Activated effector memory CD4-positive, alpha-beta T cell treated with Interleukin-2 at 50 U/mL for 16 hours (primary cell): ENCODE measurements at regions not wholly inside any gene's neighbourhood (a gene's known extent, or its start where the extent isn't known, plus 50 kb on each side); places are given as distances from the start of the nearest gene placed in this dataset.

Experiments
- DNase-seq: peaks from one replicate; pipeline ENCODE4 v3.0.0-alpha.2; 2020

DNA sequence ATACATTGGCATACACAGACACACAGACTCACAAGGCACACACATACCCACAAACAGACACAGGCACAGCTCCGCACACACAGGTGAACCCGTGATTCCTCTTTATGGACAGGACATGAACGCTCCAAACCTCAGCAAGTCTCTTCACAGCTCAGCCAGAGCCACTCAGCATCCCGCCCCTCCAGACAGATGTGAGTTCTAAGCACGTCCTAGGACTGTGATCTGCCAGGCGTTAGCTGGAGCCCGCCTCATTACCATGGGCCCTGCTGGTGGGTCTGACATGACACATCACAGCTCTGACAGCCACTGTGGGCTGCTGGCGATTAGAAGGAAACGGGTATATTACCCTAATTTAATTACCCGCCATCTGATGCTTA, 176.7 kb upstream of the PPP2R2D start:
- DNase-seq = no peak

DNA sequence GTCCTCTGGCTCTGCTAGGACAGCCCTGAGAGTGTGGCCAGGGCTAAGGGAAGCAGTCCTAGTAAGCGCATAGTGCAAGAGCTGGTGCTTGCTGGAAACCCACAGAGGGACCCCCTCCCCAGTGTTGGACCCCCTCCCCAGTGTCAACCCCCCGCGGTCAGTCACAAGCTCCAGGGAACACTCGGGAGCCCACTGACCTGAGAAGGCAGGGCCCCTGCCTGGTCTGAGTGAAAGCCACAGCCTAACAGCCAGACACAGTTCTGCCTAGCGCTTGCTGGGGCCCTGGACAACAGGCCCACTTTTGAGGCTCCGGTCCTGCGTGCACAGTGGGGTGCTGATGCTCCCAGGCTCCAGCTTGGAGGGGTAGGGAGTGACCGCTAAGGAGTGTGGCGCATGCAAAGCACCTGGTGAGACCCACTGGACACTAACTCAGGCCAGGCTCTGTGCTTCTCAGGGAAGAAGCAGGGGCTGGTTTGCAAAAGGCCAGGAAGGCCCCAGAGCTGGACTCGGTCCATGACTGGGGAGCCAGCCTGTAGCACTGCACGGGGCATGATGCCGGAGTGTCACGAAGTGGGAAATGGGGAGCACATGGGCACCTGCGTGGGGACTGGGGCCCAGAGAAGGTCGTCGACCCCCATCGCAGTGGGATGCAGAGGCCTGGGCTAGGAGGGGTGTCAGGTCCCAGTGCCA, 175.8 kb upstream of the PPP2R2D start:
- DNase-seq = no peak

DNA sequence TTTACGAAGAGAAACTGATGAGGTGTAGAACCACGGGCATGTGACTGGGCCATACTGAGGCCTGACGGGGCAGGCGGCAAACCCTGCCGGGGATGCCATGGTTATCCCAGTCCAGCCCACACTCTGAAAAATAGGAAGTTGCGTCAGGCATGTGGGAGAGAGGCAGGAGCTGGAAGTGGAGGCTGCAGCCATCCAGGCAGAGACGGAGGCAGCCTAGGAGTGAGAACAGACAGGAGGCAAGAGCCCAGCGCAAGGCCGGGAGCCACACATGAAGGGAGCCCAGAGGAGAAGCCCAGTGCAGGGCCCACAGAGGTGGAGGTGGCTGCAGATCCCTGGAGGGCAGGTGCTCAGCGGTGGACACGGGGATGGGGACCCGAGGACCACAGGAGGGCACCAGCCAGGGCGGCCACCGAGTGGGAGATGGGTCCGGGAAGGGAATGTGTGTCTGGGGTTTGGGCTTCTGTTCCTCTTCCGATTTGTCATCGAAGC, 175.2 kb upstream of the PPP2R2D start:
- no peak for DNase-seq

DNA sequence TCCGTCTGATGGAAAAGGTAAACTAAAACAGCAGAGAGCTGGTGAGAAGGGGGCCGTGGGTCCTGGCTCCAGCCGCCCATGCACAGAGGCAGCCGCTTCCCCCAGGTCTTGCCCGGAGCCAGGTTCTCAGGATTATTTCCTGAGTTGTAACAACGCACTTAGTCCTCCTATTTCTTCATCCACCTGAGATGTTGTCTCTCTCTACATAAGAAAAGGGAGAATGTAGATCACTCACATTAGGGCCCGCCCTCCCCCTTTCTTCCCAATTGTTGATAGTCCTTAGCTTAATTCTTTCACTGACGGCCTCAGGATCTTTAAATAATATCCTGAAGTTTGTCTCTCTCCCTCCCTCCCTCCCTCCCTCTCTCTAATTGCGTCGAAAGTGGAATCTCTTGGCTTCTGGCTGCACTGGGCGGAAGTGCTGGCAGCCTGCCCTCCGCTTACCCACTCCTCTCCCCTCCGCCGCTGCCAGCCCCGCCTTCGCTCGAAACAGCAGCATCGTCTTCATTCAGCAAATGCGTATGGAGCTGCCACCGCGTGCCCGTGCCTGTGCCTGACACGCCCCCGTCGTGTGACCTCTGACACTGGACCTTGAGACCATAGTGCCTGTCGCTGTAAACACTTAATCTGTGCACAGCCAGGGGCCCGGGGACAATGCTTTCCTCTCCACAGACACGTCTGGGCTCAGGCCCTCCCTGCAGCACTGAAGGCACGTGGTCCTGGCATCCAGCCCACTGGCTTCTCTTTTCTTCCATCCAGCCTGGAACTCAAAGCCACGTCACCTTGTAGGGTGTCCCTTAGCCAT, 174.5 kb upstream of the PPP2R2D start:
- DNase-seq = no peak

DNA sequence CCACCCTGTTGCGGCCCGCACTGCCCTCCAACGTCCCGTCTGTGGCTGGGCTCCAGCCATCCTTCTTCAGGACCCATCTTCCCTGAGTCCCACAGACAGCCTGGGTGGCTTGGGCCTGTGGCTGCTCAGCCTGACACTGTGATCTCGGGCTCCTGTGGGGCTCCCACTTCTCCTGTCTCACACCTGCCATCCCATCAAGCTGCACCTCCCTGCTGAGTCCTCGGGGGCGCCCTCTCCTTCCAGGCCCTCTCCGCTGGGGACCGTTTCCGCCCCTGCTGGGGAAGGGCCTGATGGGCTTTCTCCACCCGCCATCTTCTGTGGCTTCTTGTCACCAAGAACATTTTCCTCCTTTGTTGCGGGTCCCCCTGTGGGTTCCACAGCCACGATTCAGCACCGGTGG, 173.8 kb upstream of the PPP2R2D start:
- DNase-seq = no peak

DNA sequence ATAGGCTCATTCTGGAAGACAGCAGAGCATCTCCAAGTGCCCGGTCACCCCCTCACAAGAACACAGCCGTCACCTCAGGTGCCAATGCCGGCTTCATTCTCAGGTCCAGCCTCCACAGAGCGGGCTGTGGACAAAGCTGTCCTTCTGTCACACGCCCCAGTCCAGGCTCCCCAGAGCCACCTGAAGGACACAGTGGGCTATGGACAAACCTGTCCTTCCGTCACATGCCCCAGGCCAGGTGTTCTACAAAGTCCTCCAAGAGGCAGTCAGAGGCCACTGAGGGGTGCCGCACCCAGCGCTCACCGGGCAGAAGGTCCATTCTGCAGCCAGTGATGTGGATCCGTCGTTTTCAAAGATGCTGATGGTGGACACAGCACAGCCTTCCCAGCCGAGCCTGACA, 173.2 kb upstream of the PPP2R2D start:
- DNase-seq = no peak

DNA sequence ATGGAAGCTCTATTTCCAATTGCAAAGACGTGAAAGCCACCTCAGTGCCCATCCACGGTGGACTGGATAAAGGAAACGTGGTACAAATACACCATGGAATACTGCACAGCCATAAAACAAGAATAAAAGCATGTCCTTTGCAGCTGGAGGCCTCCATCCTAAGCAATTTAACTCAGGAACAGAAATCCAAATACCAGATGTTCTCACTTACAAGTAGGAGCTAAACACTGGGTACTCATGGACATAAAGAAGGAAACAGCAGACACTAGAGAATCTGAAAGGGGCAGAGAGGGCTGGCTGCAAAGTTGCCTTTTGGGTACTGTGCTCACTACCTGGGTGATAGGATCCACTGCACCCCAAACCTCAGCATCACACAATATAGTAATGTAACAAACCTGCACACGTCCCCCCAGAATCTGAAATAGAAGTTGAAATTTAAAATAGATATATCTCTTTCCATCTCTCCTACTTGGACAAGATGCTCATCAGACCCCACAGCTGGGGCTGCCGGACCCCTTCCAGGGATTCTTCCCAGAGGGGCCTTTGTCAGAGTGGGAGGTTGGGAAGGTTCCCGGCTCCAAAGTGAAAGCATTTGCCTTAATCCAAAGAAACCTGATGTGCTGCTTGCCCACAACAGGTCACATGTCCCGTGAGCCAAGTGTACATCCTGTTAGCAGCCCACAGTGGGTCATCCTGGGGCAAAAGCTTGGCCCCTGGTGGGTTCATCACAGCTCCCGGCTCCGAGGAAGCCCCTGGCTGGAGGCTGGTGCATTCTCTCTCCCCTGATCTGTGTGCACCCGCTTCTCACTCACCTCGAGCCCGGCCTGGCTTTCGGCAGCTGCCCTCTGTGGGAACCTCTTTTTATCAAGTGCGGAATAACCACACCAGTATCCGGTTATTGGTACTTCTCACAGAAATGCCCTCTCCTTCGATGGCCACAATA, 172.3 kb upstream of the PPP2R2D start:
- no peak for DNase-seq

DNA sequence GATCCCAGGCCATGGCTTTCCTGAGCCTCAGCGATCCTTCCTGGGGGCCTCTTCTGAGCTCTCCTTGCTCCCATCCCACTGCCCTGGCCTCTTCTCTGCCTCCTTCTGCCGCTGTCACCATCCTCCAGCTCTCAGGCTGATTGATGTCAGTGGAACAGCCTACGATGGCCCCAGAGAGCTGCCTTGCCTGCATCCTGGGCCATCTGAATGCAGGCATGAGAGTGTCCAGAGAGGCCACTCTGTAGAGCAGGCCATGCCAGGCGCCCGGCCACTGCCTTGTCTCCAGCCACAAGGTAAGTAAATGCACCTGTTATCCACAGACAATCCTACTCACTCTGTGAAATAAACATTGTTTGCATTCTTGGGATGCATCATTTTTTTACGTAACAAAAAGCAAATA, 171.4 kb upstream of the PPP2R2D start:
- no peak for DNase-seq

DNA sequence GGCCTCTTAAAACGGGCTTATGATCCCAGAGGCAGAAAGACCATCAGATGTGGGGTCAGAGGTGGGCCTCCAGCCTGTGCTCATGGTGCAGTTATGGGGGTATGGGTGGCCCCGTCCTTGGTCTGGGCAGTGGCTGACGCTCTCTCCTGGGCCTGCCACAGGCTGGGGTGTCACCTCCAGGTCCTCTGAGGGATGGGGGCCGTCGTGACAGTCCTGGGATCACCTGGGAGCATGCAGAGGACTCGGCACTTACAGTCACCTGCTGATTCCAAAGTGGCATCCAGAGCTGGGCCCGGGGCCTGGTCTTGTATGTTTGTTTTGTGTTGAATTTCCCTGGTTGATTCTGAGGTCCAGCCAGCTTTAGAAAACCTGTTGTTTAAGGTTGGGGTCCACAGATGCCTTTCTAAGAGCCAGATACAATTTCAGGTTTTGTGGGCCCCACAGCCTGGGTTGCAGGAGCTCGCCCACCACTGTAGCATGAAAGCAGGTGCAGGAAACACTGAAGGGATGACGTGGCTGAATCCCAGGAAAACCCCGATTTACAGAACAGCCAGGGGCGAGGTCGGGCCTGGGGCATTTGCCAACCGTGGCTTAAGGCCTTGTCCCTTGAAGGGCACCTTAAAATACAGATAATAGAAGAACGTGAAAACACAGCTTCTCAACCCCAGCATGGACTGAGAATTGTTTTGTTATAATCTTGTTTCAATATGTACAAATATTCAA, 170.7 kb upstream of the PPP2R2D start:
- no peak for DNase-seq

DNA sequence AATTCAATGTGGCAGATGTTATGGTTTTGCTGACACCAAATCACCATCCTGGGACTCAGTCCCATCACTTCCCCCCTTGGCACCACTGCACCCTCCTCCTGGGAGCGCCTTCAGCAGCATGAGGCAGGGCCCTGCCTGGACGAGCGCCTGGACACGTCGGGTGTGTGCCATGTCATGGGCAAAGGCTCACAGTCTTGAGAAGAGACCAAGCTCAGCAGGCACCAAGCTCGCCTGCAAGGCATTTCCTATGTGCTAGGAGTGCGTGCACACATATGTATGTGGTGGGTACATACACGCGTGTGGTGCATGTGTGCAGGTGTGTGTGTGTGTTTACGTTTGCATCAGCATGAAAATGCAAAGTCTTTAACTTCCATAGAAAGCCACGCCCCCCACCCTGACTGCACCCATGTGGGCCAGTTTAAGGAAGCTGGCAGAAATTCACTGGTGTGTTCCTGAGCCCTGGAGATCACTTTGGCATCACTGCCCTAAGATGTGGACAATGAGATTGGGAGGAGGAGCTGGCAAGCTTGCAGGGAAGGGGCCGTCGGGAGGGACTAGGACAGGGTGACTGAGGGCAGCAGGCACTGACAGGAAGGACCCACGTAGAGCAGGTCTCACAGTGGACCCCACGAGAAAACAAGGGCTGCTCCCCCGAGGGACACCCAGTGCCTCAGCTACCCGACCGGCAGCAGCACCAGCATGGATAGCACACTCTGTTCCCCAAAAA, 169.9 kb upstream of the PPP2R2D start:
- no peak for DNase-seq

DNA sequence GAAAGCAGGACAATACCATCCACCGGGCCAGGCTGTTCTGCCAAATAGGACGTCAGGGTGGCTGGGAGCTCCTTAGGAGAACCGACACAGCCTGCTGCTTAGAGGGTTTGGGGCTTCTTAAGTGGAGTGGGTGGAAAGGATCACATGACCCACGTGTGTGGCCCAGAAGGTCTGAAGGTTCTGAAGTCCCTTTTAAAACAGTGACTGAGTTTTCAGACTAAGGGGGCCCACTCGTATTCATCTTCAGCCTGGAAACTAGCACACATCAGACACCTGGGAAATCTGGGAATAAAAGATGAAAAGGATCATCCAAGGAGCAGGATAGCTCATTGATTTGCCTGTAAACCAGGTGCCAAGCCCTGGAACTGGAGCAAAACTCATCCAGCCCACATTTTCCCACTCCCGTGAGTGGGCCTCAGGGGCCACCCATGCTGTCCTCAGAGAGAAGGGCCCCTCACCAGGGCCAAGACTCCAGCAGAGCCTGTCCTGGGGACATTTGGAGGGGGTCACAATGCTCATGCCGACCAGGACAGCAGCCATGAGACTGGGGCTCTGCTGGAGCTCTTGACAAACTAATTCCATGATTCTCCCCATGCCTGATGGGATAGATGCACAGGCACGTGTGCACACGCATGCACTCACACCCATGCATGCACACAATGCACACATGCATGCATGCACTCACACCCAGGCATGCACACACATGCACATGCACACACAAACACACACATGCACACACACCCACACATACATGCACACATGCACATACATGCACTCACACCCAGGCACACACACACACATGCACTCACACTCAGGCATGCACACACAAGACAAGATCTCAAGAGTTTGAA, 168.8 kb upstream of the PPP2R2D start:
- DNase-seq = no peak

DNA sequence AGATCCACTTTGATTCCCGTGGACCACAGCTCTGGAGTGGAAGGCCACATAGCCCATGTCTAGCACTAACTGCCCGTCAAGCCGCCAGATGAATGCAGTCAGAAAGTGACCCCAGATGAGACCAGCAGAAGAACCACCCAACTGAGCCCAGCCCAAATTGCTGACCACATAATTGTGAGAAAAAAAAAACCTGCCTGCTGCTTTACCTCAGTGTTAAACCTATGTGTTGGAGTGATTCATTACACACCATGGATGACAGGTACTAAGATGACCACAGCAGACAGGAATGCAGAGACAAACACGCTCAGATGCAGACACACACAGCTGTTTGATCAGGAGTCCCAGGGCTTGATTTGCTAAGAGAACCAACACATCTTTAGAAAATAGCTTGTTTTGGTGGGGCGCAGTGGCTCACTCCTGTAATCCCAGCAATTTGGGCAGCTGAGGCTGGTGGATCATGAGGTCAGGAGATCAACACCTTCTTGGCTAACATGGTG, 168.1 kb upstream of the PPP2R2D start:
- DNase-seq = no peak

DNA sequence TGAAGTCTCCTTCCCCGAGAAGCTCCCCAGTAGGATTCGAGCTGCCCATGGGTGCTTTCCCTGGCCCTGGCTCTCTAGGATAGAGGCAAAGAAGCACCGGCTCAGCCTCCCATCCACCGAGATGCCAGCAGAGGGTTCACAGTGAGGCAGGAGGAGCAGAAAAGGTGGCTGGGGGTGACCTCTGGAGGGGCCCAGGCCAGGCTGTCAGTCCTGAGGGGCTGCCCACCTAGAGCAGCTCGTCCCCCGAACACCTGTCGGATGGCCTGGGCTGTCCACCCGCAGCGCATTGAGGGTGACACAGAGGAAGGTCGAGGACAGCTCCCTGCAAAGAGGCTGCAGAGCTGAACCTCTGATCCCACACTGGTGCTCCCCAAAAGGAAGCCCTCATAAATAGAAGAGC, 167.2 kb upstream of the PPP2R2D start:
- DNase-seq = no peak

DNA sequence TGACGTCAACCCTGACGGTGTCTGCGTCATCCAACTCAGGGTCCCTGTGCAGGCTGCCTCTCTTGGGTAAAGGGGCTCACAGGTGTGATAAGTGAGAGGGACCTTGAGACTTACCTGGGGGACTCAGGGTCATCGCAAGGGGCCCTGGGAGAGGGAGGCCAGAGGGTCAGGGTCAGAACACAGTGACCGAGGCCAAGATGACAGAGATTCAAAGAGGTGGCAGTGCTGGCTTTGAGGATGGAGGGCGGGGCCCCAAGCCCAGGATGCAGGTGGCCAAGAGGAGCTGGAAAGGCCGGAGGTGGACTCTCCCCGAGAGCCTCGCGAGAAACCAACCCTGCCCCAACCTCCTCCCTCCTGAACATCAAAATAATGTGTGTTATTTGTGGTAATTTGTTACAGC, 165.2 kb upstream of the PPP2R2D start:
- no peak for DNase-seq

DNA sequence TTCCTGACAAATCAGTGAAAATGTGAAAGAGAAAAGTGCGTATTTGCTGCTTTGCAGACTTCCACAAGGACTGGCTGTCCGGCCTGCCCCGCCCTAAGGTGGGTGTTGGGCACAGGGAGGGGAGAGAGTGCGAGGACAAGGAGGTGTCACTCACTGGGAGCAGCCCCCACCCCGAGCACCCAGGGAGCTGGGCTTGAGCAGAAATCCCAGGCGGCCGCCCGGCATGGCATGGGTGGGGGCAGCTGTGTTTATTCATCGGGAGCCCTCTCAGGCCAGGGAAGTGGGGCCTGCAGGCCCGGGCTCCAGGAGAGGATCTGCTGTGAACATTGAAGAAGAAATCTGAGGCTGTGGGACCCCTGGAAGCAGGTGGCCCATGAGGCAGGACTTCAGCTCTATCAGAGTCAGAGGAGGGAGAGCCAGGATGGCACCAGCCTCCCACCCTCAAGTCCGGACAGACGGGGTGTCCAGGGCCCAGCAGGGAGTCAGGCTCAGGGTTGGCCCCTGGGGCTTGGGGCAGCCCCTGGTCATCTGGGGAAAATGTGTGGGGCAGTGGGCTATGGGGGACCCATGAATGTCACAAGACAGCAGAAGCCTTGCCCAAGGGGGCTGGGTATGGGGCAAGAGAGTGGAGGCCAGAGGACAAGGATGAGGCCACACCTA, 164.4 kb upstream of the PPP2R2D start:
- DNase-seq = no peak

DNA sequence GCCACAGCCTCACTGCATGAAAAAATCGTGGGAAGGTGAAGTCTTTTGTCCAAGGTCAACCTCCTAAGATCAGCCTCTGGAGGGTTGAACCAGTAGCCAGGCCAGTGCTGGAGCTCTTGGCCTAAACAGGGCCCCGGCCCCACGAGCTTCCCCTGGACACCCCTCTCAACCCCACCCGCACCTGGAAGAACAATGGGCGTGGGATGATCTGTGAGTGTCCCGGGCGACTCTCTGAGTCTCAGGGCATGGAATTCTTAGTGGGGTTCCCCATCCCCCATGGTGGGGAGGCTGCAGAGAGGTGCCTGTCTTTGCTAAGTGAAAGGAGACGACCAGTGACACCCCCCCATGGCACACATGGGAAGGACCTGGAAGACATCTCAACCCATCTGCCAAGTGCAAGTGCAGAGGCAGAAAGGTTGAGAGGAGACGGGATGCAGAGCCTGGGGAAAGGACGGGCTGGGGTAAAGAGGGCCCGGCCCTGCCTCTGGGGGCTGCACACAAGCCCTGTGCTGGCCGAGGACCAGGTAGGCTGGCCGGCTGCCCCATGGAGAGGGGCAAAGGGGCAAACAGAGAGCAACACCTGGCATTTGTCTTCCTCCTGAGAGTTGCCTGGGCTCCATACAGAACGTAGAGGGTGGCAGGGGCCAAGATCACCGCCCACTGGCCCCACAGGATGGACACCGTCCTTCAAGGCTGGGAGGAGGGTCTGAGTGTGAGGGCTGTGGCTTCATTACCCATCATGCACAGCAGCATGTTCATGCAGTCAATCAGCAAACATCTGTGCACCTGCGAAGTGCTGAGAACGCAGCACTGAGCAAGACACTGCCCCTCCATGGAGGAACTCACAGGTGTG, 163.0 kb upstream of the PPP2R2D start:
- DNase-seq = no peak

DNA sequence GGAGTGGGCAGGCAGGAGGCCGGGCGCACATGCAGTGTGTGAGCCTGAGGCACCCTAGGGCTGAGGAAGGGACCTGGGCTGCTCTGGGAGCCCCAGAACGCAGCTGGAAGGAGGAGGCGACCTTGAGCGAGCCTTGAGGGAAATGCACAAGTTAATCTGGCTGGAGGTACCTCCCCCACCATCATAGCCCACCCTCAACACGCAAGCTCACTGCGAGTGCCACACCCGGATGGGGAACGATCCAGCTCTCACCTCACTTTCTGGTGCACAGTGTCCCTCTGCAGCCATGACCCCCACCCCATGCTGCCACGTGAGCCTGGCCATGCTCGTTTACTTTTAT, 162.4 kb upstream of the PPP2R2D start:
- DNase-seq = no peak

DNA sequence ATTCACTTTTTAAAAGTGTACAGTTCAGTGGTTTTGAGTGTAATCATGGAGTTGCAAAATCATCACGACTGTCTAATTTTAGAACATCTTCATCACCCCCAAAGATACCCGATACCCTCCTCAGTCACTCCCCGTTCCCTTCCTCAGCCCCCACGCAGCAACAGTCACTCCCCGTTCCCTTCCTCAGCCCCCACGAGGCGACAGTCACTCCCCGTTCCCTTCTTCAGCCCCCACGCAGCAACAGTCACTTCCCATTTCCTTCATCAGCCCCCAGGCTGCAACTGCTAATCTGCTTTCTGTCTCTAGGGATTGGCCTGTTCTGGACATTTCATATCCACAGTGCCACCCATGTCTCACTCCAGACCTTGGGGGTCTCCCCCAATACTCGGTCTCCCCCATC, 161.6 kb upstream of the PPP2R2D start:
- no peak for DNase-seq

DNA sequence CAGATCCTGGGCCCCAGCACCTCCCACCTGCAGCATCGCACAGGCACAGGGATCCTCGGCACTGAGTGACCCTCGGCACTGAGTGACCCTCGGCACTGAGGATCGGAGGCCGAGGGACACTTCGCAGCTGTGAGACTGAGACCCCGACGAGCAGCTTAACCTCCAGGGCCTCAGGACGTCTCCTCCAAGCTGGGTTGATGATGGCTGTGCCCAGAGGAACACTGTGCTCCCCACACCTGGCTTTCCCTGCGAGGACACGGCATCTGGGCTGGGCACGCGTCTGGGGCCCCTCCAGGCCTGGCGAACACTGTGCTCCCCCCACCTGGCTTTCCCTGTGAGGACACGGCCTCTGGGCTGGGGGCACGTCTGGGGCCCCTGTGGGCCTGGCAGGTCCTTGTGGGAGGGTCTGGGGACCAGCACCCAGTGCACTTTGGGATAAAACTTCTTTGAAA, 158.3 kb upstream of the PPP2R2D start:
- no peak for DNase-seq
